ENCODE measurements at regions not wholly inside any gene's neighbourhood (a gene's known extent, or its start where the extent isn't known, plus 50 kb on each side); places are given as distances from the start of the nearest gene placed in this dataset.
A peak's percentile ranks its signal among the peaks of the same experiment; 100 is the strongest.
"Not testable (repeated sequence)": the region's sequence is repeated elsewhere in the genome, so short reads cannot be mapped to it uniquely, and the experiment has no call there.

DNA sequence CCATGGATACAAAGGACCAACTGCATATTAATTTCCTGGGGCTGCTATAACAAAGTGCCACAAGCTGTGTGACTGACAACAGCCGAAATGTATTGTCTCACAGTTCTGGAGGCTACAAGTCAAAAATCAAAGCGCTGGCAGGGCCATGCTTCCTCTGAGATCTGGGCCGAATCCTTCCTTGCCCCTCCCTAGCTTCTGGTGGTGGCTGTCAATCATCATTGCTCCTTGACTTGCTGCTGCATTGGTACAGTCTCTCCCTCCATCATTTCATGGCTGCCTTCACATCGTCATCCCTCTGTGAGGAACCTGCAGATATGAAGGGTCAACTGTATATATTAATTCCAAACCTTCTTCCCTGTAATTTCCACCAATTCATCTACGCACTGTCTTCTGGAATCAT lies 118.3 kb downstream of the EXOC5 start:
- DNase-seq, result no peak

GRCh38 chr14:57139173-57139572 lies 129.5 kb downstream of the EXOC5 start:
- DNase-seq, result no peak

DNA sequence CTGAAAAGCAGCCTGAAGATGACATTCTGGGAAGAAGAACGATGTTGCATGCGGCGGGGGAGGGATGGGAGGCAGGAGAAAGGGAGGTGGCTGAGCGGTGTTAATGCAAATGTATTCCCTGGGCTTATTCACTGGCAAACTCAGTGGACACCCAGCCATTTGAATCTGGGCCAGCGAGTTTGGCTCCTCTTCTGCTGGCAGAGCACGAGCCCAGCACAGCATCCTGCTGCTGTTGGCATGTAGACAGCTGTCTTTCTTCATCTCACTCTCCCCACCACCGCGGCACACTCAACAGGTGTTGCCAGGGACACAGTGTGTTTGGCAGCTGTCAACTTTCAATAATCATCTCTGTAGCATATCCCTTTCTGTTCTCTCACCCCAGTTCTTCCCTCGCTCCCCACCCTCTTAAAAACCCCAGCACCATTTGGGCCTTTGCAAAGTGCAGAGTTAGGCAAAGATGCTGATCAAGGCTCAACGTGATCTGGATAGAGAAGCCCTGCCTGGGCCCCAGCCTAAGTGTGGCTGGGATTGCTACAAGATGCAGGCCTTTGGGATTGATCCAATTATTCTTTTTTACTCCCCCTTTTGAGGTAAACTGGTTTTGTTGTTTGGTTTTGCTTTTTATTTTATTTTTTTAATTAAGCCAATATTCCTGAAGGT lies 131.9 kb downstream of the EXOC5 start:
- DNase-seq, result no peak

DNA sequence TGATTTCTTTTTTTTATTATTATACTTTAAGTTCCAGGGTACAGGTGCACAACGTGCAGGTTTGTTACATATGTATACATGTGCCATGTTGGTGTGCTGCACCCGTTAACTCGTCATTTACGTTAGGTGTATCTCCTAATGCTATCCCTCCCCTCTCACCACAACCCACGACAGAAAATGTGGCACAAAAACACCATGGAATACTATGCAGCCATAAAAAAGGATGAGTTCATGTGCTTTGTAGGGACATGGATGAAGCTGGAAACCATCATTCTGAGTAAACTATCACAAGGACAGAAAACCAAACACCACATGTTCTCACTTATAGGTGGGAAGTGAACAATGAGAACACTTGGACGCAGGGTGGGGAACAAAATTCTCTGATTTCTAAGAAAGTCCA lies 140.9 kb downstream of the EXOC5 start:
- not testable (repeated sequence) for DNase-seq

DNA sequence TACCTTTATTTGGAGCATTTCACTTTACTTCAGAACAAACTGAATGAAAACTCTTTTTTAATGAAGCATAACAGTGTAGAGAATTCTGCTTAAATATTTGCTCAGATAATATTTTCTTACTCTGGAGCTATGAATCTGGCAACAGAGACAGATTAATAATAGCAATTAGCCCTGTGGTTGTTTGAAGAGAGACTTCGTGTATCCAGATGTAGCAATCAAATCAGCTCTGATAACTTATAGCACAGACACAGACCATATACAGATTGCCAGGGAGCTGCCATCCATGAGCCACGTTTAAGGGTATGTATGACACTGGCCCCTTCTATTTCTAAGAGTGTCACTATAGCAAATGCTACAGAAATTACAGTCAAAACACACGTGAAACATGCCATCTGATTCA lies 146.6 kb downstream of the EXOC5 start:
- DNase-seq, result no peak

GRCh38 chr14:57112072-57112807 lies 156.5 kb downstream of the EXOC5 start:
- not testable (repeated sequence) for DNase-seq

DNA sequence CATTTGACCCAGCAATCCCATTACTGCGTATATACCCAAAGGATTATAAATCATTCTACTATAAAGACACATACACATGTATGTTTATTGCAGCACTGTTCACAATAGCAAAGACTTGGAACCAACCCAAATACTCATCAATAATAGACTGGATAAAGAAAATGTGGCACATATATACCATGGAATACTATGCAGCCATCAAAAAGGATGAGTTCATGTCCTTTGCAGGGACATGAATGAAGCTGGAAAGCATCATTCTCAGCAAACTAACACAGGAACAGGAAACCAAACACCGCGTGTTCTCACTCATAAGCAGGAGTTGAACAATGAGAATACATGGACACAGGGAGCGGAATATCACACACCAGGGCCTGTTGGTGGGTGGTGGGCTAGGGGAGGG lies 158.3 kb downstream of the EXOC5 start:
- DNase-seq, result not testable (repeated sequence)

DNA sequence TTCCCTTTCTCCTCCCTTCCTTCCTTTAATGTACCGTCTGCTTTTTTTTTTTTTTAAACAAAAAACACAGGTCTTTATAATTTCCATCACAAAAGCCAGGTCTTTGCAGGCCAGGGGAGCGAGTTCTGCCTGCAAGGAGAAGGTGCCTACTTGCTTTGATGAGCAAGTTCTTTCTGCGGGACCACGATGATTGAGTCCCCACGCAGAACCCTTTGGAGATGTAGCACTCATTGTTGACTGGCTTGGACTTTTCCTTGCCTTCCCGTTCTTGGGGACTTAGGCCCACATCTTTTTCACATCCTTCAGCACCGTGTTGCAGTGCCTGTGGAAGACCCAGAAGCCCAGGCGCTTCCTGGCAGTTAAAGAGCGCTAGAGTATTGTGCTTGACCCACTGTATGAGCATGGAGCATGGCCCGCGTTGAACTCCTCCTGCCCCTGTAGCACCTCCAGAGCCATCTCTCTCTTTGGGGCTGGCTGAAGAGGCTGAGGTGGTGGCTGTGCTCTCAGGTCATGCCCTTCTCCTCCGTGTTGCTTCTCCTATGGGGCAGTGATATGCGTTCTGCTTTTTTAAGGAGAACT lies 177.6 kb downstream of the EXOC5 start:
- no peak for DNase-seq

- DNase-seq, result peak; percentile 70
Observed at GRCh38 chr14:57089901-57090300, 178.8 kb downstream of the EXOC5 start.

DNA sequence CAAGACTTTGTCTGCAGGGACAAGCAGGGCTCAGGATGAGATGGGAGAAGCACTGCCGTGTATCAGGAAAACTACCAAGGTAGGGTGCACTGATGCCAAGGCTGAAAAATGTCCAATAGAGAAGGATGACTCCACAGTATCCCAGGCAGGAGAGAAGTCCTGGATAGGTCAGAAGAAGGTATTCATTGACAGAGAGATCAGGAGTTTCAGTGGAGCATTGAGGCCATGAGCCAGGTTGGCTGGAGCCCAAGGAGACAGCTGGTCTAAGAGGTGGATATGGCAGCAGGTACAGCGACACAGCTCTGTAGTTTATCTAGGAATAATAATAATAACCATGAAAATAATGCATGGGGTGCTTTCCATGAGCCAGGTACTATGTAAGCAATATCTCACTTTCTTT lies 180.9 kb downstream of the EXOC5 start:
- DNase-seq, result no peak

DNA sequence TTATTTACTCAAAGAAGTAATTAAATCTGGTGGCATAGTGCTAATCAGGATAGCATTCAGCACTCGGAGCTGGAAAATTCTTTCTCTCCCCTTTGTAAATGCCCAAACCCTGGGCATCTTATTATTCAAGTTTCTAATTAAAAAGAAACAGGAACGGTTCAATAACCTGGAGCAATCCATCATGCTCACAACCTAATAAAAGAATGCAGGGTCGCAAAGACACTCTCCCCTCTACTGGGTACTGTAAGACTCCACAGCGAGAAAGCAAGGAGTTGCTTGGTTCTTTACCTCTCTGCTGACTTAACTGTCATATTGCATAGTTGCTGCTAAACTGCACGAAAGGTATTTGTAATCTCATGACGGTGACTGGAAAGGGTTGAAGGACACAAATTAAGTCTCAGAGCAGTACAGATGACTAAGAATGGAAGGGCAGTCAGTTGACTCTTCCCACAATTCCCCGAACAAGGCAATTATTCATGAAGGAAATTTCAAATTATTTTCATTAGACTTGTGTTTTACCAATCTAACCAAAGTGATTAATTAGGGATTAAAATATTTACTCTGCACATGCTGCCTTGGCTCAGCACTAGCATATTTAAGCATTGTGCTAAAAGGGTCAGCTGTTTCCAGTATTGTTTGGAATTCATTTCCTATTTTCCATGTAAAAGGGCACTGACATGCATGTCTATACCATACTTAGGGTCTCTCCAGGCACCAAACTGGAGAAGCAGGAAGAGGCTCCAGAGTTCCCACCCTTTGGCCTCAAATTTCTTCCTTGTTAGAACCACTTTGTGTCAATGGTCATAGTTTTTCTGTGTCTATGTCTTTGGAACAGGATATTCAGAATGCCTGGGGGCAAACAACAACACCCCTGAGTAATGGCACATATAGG lies 182.2 kb downstream of the EXOC5 start:
- no peak for DNase-seq

- DNase-seq, result no peak
Observed at GRCh38 chr14:57085801-57086200, 182.9 kb downstream of the EXOC5 start.

GRCh38 chr14:57085043-57085442 lies 183.7 kb downstream of the EXOC5 start:
- no peak for DNase-seq

DNA sequence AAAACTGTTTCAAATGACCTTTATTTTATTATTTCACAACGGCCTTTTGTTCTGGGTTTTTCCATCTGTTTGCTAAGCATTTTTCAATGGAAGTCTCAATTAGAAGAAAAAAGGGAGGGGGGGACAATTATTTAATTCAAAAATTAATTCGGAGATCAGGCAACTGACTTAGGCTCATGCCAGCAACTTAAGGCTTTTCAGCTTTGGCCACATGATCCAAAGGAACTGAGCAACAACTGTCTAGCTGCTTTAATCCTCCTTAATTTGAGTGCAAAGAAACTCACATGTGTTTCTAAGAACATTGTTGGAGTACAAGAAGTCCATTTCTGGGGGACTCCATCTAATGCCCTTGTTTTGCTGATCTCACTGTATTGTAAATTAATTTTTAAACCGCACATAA lies 188.0 kb downstream of the EXOC5 start:
- DNase-seq, result no peak

- DNase-seq, result no peak
Observed at GRCh38 chr14:57078054-57078453, 190.7 kb downstream of the EXOC5 start.

DNA sequence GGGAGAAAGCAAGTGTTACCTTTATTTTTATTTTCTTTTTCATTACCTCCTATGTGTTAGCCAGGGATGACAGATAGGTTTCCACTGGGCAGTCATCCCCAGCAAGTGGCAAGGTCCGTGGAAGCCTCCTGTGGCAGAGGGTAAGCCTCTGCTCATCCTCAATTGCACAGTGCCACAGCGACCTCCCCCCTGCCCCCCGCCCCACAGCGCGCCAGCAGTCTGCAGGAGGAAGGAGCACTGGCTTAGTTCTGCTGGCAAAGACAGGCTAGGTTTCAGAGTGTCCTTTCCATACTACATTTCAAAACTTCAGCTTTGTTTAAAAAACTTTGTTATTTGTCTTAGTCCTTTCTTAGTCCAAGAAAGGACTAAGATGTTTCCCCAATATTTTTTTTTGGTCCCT lies 194.7 kb downstream of the EXOC5 start:
- no peak for DNase-seq

- no peak for DNase-seq
Observed at GRCh38 chr14:57071639-57072038, 197.1 kb downstream of the EXOC5 start.

DNA sequence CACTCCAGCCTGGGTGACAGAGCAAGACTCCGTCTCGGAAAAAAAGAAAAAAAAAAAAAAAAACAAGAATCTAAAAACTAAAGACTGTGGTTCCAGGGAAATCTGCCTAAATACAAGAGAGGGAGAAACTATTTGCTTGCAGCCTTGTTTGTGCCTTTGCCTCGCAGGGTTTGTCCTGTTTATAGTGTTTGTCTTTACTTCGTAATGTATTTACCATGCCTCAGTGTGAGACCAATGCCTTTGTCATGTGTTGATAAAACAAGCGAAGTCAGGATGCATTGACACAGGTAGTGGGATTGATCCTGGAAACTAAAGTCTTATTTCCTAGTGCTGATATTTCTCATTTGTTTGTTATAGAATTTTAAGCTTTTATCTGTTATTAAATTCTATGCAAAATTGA lies 199.0 kb downstream of the EXOC5 start:
- no peak for DNase-seq

DNA sequence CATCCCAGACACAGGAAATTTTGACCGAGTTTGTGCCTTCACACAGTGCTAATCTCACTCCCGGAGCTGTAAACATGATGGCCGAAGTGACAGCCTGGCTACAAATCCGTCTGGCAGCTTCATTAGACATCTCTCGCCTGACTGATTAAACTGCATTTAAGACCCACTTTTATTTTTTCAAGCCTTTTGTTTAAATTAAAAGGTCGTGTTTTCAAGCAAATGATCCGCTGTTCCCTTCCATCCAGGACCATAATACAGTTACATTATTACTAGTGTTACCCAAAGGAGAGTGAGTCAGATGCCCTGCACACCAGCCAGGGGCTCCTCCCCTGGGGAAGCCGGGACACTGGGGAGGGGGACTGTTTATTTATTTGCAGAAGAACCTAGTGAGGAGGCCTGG lies 200.2 kb downstream of the EXOC5 start:
- no peak for DNase-seq

DNA sequence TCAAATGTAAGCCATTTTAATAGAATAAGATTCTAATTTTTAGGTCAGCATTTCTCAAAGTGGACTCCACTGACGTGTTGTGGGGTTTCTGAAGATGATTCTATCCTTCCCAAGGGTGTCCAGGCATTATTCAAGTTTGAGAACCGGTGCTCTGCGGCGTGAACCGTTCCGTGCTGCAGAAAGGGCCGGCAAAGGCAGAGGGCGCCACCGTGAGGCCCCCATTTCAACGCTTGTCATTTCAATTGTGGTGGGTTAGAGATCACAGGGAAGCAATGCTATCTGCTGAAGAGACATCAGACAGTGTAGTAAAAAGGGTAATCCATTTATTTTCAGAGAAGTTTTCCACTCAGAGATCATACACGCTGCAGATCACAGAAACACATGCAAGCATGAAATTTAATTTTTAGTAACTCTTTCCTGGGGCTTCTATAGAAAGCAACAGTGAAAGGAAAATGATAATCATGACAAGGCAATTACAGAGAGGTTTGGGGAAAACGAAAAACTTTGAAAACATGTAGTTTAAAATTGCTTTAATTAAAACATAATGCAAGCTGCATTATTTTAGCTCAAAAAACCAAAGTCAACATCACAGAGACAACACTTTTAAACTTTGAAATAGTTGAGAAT lies 201.7 kb downstream of the EXOC5 start:
- no peak for DNase-seq

DNA sequence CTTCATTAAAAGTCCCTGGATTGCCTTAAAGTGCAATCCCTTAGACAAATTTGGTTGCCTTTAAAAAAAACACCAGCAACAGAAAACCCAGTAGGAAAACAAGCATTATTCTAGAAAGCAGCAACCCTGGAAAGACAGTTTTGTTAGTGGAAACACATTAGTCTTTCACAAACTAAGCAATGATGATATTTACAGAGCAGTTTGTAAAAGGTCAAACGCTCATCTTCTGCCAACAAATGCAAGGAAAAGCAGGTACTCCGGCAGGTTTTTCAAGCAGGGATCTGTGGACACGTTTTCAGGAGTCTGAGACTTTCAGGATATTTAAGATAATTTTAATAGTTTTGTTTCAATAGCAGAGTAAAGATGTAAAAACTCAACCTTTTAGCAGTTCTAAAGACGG lies 202.2 kb downstream of the EXOC5 start:
- DNase-seq, result no peak

DNA sequence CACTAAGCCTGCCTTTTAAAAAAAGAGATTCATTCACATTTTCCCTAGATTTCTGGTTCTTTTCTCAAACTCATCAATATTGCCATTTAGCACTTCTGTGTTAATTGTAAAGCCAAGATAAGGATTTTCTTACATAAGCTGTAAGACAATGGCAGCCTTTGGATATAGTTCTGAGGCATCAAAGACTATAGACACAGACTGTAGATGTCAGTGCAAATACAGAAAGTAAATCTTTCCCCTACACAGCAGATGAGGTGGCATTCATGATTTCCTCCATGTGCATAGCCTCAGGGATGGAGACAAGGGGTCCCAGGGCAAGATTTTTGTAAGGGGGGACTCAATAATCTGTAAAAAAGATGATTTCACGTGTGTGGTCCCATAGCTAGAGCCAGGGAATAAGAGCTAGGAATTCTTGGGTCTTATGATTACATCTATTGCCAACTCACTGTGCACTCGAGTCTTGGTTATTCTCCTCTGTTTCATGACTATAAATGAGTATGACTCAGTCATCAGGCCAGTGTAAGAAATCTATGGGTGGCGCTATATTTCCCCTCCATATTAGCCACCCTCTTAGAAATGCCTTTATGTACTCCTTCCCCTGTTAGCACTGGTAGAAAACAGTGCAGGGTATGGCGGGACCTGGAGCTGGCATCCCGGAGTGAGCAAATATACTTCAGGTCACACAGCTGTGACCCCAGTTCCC lies 207.5 kb downstream of the EXOC5 start:
- DNase-seq, result no peak

Data from NCI-H774 (cell line).